Osteocyte (in vitro differentiated cells): ENCODE measurements at regions not wholly inside any gene's neighbourhood (a gene's known extent, or its start where the extent isn't known, plus 50 kb on each side); places are given as distances from the start of the nearest gene placed in this dataset.

Source experiments
- DNase-seq: peaks from one replicate; pipeline ENCODE4 v3.0.0; 2021; ENCODE audit warnings: mixed read lengths; ENCODE audit not compliant: unreplicated experiment; ENCODE audit errors: extremely low spot score
- H3K27ac Mint-ChIP-seq: one replicate; pipeline ENCODE4 v1.8.0; 2021; ENCODE audit warnings: mild to moderate bottlenecking, mixed read lengths; ENCODE audit not compliant: unreplicated experiment
- H3K27me3 Mint-ChIP-seq: one replicate; pipeline ENCODE4 v1.8.0; 2021; ENCODE audit warnings: mixed read lengths; ENCODE audit not compliant: unreplicated experiment
- H3K36me3 Mint-ChIP-seq: one replicate; pipeline ENCODE4 v1.8.0; 2021; ENCODE audit warnings: mixed read lengths; ENCODE audit not compliant: unreplicated experiment
- H3K4me1 Mint-ChIP-seq: one replicate; pipeline ENCODE4 v1.8.0; 2021; ENCODE audit warnings: mixed read lengths; ENCODE audit not compliant: unreplicated experiment
- H3K4me3 Mint-ChIP-seq: one replicate; pipeline ENCODE4 v1.8.0; 2021; ENCODE audit warnings: mild to moderate bottlenecking, moderate library complexity, mixed read lengths; ENCODE audit not compliant: unreplicated experiment
- H3K9me3 Mint-ChIP-seq: one replicate; pipeline ENCODE4 v1.8.0; 2021; ENCODE audit warnings: mixed read lengths; ENCODE audit not compliant: unreplicated experiment
- TF ChIP-seq, protein P1 (sequence below): fragments of 200-600 bp; sonication (generic); IDR thresholded peaks from 2 replicates; pipeline ENCODE4 v1.5.0; 2021; ENCODE audit warnings: antibody characterized with exemption, mild to moderate bottlenecking, moderate library complexity

DNA sequence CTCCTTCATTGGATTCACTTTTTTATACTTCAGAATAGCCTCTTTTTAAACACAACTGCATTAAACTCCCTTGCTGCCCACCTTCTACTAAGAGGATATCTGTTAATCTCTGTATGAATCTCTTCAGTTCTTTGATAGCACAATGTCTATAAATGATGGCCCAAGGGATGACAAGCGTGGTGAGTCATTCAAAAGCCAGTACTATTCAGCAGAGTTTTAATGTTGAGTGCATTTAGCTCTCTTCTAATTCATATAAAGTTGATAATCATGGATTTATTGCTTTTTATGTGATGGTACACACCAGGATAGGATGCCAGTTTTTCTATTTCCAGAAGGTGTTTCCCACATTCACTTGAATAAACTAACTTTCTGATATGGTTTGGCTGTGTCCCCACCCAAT, 57.4 kb upstream of the HECTD2 start:
- Mint-ChIP-seq H3K27me3 (no peaks in the 10 kb centered on the region), H3K4me3 (no peak overlapping the region), H3K27ac (no peak overlapping the region), H3K36me3 (no peaks in the 10 kb centered on the region), H3K4me1 (peaks cover 31% of the 10 kb centered on the region), H3K9me3 (peaks cover 4% of the 10 kb centered on the region)
- TF ChIP-seq, protein P1, sequence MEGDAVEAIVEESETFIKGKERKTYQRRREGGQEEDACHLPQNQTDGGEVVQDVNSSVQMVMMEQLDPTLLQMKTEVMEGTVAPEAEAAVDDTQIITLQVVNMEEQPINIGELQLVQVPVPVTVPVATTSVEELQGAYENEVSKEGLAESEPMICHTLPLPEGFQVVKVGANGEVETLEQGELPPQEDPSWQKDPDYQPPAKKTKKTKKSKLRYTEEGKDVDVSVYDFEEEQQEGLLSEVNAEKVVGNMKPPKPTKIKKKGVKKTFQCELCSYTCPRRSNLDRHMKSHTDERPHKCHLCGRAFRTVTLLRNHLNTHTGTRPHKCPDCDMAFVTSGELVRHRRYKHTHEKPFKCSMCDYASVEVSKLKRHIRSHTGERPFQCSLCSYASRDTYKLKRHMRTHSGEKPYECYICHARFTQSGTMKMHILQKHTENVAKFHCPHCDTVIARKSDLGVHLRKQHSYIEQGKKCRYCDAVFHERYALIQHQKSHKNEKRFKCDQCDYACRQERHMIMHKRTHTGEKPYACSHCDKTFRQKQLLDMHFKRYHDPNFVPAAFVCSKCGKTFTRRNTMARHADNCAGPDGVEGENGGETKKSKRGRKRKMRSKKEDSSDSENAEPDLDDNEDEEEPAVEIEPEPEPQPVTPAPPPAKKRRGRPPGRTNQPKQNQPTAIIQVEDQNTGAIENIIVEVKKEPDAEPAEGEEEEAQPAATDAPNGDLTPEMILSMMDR = no peak
- no peak for DNase-seq

DNA sequence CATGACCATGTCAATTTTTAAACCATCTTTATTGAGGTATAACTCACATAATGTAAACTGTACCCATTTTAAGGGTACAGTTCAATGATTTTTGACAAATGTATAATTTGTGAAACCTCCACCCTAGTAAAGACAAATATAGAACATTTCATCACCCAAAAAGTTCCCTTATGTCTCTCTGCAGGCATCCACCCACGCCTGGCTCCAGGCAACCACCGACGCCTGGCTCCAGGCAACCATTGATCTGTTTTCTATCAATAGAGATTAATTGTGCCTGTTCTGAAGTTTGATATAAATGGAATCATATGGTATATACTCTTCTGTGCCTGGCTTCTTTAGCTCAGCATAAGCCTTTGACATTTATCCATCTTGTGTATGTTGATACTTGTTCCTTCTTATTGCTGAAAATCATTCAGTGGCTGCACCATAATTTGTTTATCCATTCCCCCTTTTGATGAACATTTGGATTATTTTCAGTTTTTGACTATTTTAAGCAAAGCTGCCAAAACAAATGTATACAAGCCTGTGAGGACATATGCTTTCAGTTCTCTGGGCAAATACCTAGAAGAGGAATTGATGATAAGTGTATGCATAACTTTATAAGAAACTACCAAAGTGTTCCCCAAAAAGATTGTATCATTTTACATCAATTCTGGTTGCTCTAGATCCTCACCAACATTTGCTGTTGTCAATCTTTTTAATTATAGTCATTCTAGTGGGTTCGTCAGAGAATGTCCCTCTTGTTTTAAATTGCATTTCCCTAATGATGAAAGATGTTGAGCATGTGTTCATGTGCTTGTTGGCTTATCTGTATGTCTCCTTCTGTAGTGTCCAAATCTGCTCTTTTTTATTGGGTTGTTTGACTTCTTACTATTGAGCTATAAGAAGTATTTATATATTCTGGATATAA, 55.7 kb upstream of the HECTD2 start:
- no peaks in the 10 kb centered on the region for H3K27me3 Mint-ChIP-seq
- DNase-seq = no peak
- TF ChIP-seq, protein P1 = no peak
- no peak overlapping the region for H3K4me3 Mint-ChIP-seq
- H3K27ac Mint-ChIP-seq = no peak overlapping the region
- no peaks in the 10 kb centered on the region for H3K9me3 Mint-ChIP-seq
- H3K36me3 Mint-ChIP-seq = no peaks in the 10 kb centered on the region
- H3K4me1 Mint-ChIP-seq = peaks cover 22% of the 10 kb centered on the region

DNA sequence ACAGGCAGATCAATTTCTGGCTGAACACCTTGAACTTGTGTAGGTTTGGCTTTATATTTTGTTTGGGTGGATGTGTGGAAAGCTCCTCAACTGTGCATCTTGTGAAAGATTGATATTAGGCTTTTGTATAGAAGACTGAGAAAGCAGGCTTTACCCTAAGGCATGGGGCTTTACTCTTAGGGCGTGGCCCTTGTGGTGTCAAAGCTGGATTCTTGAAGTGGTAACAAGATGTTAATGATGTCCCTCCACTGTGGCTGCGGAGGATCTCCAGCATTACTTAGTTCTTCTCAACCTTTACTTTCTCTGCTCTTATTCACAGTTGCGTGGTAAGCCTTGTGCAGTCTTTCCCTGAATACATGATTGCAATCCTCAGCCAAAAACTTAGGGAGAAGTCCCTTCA, 54.1 kb upstream of the HECTD2 start:
- H3K4me1 Mint-ChIP-seq = peaks cover 11% of the 10 kb centered on the region
- TF ChIP-seq, protein P1 = no peak
- no peaks in the 10 kb centered on the region for H3K9me3 Mint-ChIP-seq
- no peak overlapping the region for H3K4me3 Mint-ChIP-seq
- DNase-seq = no peak
- H3K36me3 Mint-ChIP-seq = no peaks in the 10 kb centered on the region
- H3K27ac Mint-ChIP-seq = no peak overlapping the region
- H3K27me3 Mint-ChIP-seq = no peaks in the 10 kb centered on the region

DNA sequence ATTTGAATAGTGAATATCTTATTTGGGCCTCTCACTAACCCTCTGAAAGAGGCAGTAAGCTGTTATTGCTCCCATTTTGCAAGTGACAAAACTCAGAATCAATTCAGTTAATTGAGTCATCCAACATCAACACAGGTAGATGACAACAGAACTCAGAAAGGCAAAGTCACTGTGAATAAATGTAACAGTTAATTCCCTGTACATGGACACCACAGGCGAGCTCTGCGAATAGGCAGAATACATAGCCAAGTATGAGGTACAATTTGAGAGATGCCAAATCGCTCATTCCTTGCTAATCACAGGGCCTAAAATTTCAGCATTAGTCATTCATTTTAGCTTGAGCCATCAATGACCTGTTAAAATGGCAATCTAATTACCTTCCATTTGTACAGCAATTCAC, 52.6 kb upstream of the HECTD2 start:
- Mint-ChIP-seq H3K9me3 (no peaks in the 10 kb centered on the region), H3K36me3 (no peaks in the 10 kb centered on the region), H3K27me3 (no peaks in the 10 kb centered on the region), H3K27ac (no peak overlapping the region), H3K4me3 (no peak overlapping the region), H3K4me1 (peaks cover 3% of the 10 kb centered on the region)
- TF ChIP-seq, protein P1 = no peak
- DNase-seq = no peak
